Spleen (tissue), 7 donors: ENCODE measurements at regions not wholly inside any gene's neighbourhood (a gene's known extent, or its start where the extent isn't known, plus 50 kb on each side); places are given as distances from the start of the nearest gene placed in this dataset.

Experiments
- CTCF ChIP-seq, 11 experiments: fragments of 200-600 bp in 7 of 11; fragments of 450-650 bp in 4 of 11; sonication (generic) in 4 of 11; IDR thresholded peaks in 8 of 11; conservative IDR thresholded peaks in 3 of 11; 1 replicate in 7 of 11; 2 replicates in 4 of 11; pipeline versions ENCODE4 v1.4.0 to v1.8.0; 2016 to 2021; ENCODE audit warnings: antibody characterized with exemption in 11 of 11, inconsistent platforms in 4 of 11, mild to moderate bottlenecking in 1 of 11
- POLR2AphosphoS5 ChIP-seq, 3 donors: sonication (generic); formaldehyde crosslinking; IDR thresholded peaks; one replicate each; pipeline ENCODE4 v1.5.1; 2017; ENCODE audit warnings: antibody characterized with exemption in 3 of 3
- donor health status: DM: no; HTN: no; CAD: no; lungs with moderate emphysema.
- donor health status: DM: no; HTN: no; CAD: no.
- donor health status: DM: no; HTN: no; CAD: no.

GRCh38 chr10:9877978-9878377, 1139.7 kb upstream of the CELF2 start:
- TF ChIP-seq CTCF (IDR thresholded peaks at IDR 0.05 in 8 of 11, conservative IDR thresholded peaks at IDR 0.05 in 3 of 11): no peak
- TF ChIP-seq POLR2AphosphoS5 (IDR thresholded peaks at IDR 0.05): no peak
